ENCODE measurements at regions not wholly inside any gene's neighbourhood (a gene's known extent, or its start where the extent isn't known, plus 50 kb on each side); places are given as distances from the start of the nearest gene placed in this dataset.
A peak's percentile ranks its signal among the peaks of the same experiment; 100 is the strongest.
"Not testable (repeated sequence)": the region's sequence is repeated elsewhere in the genome, so short reads cannot be mapped to it uniquely, and the experiment has no call there.

GRCh38 chr10:17528306-17528862, 74.0 kb upstream of the ST8SIA6 start:
- Histone ChIP-seq H3K4me1 (ENCODE audit: insufficient read depth) (no peaks in the 10 kb centered on the region), H3K79me2 (no peaks in the 10 kb centered on the region), H3K9me2 (replicated peaks; ENCODE audit: insufficient read depth) (no peaks in the 10 kb centered on the region), H3K9me3 (ENCODE audit: low read depth) (no peaks in the 10 kb centered on the region), H3K4me3 (no peak overlapping the region), H2AFZ (no peak overlapping the region), H3K36me3 (replicated peaks; ENCODE audit: insufficient read depth, low read depth) (no peaks in the 10 kb centered on the region), H3K27me3 (no peaks in the 10 kb centered on the region), H3K27ac (no peak overlapping the region), H3K4me2 (no peak overlapping the region), H4K20me1 (ENCODE audit: insufficient read depth, poor library complexity, severe bottlenecking) (no peaks in the 10 kb centered on the region)
- TF ChIP-seq EZH2 (IDR thresholded peaks at IDR 0.05; ENCODE audit: borderline replicate concordance) (no peak), CTCF (IDR thresholded peaks at IDR 0.05; ENCODE audit: poor library complexity) (no peak), EZH2phosphoT487 (IDR thresholded peaks at IDR 0.05; ENCODE audit: low read depth, severe bottlenecking, unreplicated experiment) (no peak)
- DNase-seq (ENCODE audit: low spot score) = no peak
- WGBS (ENCODE audit: low lambda C conversion rate, missing lambda C conversion rate) = 96% methylated on average over 3 of the region's 3 CpGs

GRCh38 chr10:17527514-17528146, 73.2 kb upstream of the ST8SIA6 start:
- Histone ChIP-seq H3K4me3 (no peak overlapping the region), H3K36me3 (replicated peaks; ENCODE audit: insufficient read depth, low read depth) (no peaks in the 10 kb centered on the region), H4K20me1 (ENCODE audit: insufficient read depth, poor library complexity, severe bottlenecking) (no peaks in the 10 kb centered on the region), H3K4me1 (ENCODE audit: insufficient read depth) (no peaks in the 10 kb centered on the region), H3K9me3 (ENCODE audit: low read depth) (no peaks in the 10 kb centered on the region), H3K4me2 (no peak overlapping the region), H3K27ac (no peak overlapping the region), H3K9me2 (replicated peaks; ENCODE audit: insufficient read depth) (no peaks in the 10 kb centered on the region), H3K27me3 (no peaks in the 10 kb centered on the region), H2AFZ (peak overlapping the region; percentile 17), H3K79me2 (no peaks in the 10 kb centered on the region)
- no peak for DNase-seq (ENCODE audit: low spot score)
- TF ChIP-seq EZH2 (IDR thresholded peaks at IDR 0.05; ENCODE audit: borderline replicate concordance) (no peak), EZH2phosphoT487 (IDR thresholded peaks at IDR 0.05; ENCODE audit: low read depth, severe bottlenecking, unreplicated experiment) (no peak), CTCF (IDR thresholded peaks at IDR 0.05; ENCODE audit: poor library complexity) (no peak)
- 85% methylated on average over 6 of the region's 6 CpGs for WGBS (ENCODE audit: low lambda C conversion rate, missing lambda C conversion rate)

GRCh38 chr10:17526571-17526970, 72.2 kb upstream of the ST8SIA6 start:
- not testable (repeated sequence) for H3K36me3 ChIP-seq (replicated peaks; ENCODE audit: insufficient read depth, low read depth); H3K4me2 ChIP-seq; H3K79me2 ChIP-seq; DNase-seq (ENCODE audit: low spot score); H3K4me1 ChIP-seq (ENCODE audit: insufficient read depth); H3K9me2 ChIP-seq (replicated peaks; ENCODE audit: insufficient read depth); H3K27me3 ChIP-seq; H2AFZ ChIP-seq; H4K20me1 ChIP-seq (ENCODE audit: insufficient read depth, poor library complexity, severe bottlenecking); H3K27ac ChIP-seq; H3K4me3 ChIP-seq; H3K9me3 ChIP-seq (ENCODE audit: low read depth)
- 95% methylated on average over 1 of the region's 1 CpG for WGBS (ENCODE audit: low lambda C conversion rate, missing lambda C conversion rate)

- Histone ChIP-seq H3K27ac (no peak overlapping the region), H3K9me2 (replicated peaks; ENCODE audit: insufficient read depth) (no peaks in the 10 kb centered on the region), H3K9me3 (ENCODE audit: low read depth) (no peaks in the 10 kb centered on the region), H3K4me2 (no peak overlapping the region), H3K79me2 (no peaks in the 10 kb centered on the region), H4K20me1 (ENCODE audit: insufficient read depth, poor library complexity, severe bottlenecking) (no peaks in the 10 kb centered on the region), H3K4me1 (ENCODE audit: insufficient read depth) (no peaks in the 10 kb centered on the region), H3K27me3 (no peaks in the 10 kb centered on the region), H3K4me3 (no peak overlapping the region), H3K36me3 (replicated peaks; ENCODE audit: insufficient read depth, low read depth) (no peaks in the 10 kb centered on the region), H2AFZ (no peak overlapping the region)
- DNase-seq (ENCODE audit: low spot score) = no peak
- TF ChIP-seq EZH2phosphoT487 (IDR thresholded peaks at IDR 0.05; ENCODE audit: low read depth, severe bottlenecking, unreplicated experiment) = no peak
- TF ChIP-seq EZH2 (IDR thresholded peaks at IDR 0.05; ENCODE audit: borderline replicate concordance) = no peak
- no peak for TF ChIP-seq CTCF (IDR thresholded peaks at IDR 0.05; ENCODE audit: poor library complexity)
- 89% methylated on average over 6 of the region's 6 CpGs for WGBS (ENCODE audit: low lambda C conversion rate, missing lambda C conversion rate)
Observed at GRCh38 chr10:17523917-17524316, 69.5 kb upstream of the ST8SIA6 start.
